ENCODE measurements at regions not wholly inside any gene's neighbourhood (a gene's known extent, or its start where the extent isn't known, plus 50 kb on each side); places are given as distances from the start of the nearest gene placed in this dataset.

DNA sequence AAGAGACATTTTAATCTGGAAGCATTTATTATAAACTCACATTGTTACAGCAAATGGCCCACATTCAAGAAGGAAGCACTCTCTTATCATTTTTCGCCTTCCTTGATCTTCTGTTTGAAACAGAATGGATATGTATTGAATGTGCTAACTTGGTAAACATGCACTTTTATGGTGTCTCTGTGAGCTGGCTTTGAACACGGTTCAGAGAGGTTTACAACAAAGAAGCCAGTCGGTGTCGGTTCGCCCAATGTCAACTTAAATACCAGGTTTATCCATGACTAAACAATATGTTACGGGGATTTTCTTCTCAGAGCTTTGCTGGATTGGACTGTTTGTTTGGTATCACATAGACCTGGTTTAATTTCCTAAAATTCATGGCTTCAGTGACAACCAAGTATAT, 226.4 kb downstream of the TGFB2 start:
- in situ Hi-C loops (cut with MboI) (no loop called here), intact Hi-C loops (cut with micrococcal nuclease) (no loop called here)
- H3K27ac ChIP-seq (ENCODE audit: extremely low read depth, low read depth, low read length) = no peak overlapping the region
- no peaks in the 10 kb centered on the region for H3K9me3 ChIP-seq (replicated peaks; ENCODE audit: control insufficient read depth, insufficient read depth, low read depth, low read length)
- no peaks in the 10 kb centered on the region for H4K20me1 ChIP-seq (replicated peaks; ENCODE audit: control insufficient read depth, insufficient read depth, low read length)
- TF ChIP-seq CTBP1 (IDR thresholded peaks at IDR 0.05; ENCODE audit: borderline replicate concordance) = no peak
- TF ChIP-seq KLF10 (CRISPR knock-in tag; IDR thresholded peaks at IDR 0.05) = no peak
- TF ChIP-seq RBM14 (IDR thresholded peaks at IDR 0.05; ENCODE audit: borderline replicate concordance, insufficient read depth, low read depth, low read length) = no peak
- no peak for TF ChIP-seq ZNF146 (CRISPR knock-in tag; IDR thresholded peaks at IDR 0.05; ENCODE audit: unreplicated experiment)
- TF ChIP-seq, protein P1, sequence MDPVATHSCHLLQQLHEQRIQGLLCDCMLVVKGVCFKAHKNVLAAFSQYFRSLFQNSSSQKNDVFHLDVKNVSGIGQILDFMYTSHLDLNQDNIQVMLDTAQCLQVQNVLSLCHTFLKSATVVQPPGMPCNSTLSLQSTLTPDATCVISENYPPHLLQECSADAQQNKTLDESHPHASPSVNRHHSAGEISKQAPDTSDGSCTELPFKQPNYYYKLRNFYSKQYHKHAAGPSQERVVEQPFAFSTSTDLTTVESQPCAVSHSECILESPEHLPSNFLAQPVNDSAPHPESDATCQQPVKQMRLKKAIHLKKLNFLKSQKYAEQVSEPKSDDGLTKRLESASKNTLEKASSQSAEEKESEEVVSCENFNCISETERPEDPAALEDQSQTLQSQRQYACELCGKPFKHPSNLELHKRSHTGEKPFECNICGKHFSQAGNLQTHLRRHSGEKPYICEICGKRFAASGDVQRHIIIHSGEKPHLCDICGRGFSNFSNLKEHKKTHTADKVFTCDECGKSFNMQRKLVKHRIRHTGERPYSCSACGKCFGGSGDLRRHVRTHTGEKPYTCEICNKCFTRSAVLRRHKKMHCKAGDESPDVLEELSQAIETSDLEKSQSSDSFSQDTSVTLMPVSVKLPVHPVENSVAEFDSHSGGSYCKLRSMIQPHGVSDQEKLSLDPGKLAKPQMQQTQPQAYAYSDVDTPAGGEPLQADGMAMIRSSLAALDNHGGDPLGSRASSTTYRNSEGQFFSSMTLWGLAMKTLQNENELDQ (CRISPR knock-in tag; IDR thresholded peaks at IDR 0.05; ENCODE audit: borderline replicate concordance) = no peak
- no peak for TF ChIP-seq ZKSCAN3 (CRISPR knock-in tag; IDR thresholded peaks at IDR 0.05)
- no peak for TF ChIP-seq IRF2 (CRISPR knock-in tag; IDR thresholded peaks at IDR 0.05)
- no peak for TF ChIP-seq FIP1L1 (IDR thresholded peaks at IDR 0.05; ENCODE audit: low read depth, low read length, poor library complexity, severe bottlenecking)
- ATAC-seq = no peak
- H3K9me1 ChIP-seq (ENCODE audit: control insufficient read depth, insufficient read depth, low read length) = no peaks in the 10 kb centered on the region
- no peaks in the 10 kb centered on the region for H3K27me3 ChIP-seq (ENCODE audit: control insufficient read depth in 2 of 2, insufficient read depth in 2 of 2, low read length in 2 of 2)
- WGBS (ENCODE audit: insufficient coverage, low coverage, missing lambda C conversion rate) = under 1% methylated on average over 6 of the region's 6 CpGs
- BruUV-seq (replicated peaks) = no TSS peak
- no peak for FAIRE-seq
- H2AFZ ChIP-seq (ENCODE audit: low read depth, low read length) = no peak overlapping the region
- H3K9ac ChIP-seq (ENCODE audit: insufficient read depth in 1 of 2, low read depth in 2 of 2, low read length in 2 of 2) = no peak overlapping the region
- no peaks in the 10 kb centered on the region for H3K4me1 ChIP-seq (replicated peaks in 1 of 2; ENCODE audit: control insufficient read depth in 2 of 2, insufficient read depth in 2 of 2, low read length in 2 of 2)
- no peaks in the 10 kb centered on the region for H3K79me2 ChIP-seq (ENCODE audit: control insufficient read depth, insufficient read depth, low read length)
- H3K36me3 ChIP-seq (ENCODE audit: control insufficient read depth, insufficient read depth, low read length) = no peaks in the 10 kb centered on the region
- CTCF ChIA-PET (ENCODE audit: low intra/inter-chr PET ratio) = no interaction called here
- H3K4me2 ChIP-seq (ENCODE audit: insufficient read depth, low read length) = no peak overlapping the region
- POLR2A ChIA-PET = no interaction called here
- no peak overlapping the region for H3K4me3 ChIP-seq
- no peak for DNase-seq (ENCODE audit: extremely low read depth in 1 of 4, low spot score in 3 of 4)
